RPMI7951 (cell line): ENCODE measurements at regions not wholly inside any gene's neighbourhood (a gene's known extent, or its start where the extent isn't known, plus 50 kb on each side); places are given as distances from the start of the nearest gene placed in this dataset.
"Not testable (repeated sequence)": the region's sequence is repeated elsewhere in the genome, so short reads cannot be mapped to it uniquely, and the experiment has no call there.

Experiments used
- DNase-seq: peaks from one replicate; pipeline ENCODE4 v3.0.0-alpha.2; 2012; ENCODE audit warnings: low read depth

DNA sequence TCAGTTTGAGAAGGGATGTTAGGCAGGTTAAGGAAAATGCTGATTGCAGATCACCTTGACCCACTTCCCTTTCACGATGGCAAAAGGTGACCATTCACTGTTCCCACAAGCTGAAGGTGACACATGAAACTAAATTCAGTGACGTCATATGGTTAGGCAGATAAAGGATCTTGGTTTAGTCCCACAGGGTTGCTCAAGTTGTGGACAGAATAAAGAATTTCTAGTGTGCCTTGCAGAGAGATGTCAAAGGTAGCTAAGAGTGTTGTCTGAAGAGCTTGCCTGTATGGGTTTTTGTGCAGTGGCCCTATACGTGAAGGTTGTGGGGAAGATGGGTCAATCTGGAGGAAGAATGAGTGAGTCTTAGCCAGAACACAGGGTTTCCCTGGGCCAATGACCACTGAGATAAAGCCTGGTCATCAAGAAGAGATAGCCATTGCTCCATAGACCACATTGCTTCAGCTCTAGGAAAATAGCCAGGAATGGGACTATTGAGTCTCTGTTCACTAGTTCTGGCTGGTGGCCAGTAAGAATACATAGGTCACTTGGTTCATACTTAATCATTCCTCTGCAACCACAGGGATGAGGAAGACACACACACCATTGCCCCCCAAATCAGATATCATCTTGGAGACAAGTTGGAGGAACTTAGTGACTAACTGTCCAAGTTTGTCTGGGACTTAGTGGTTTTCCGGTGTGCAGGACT is 148.5 kb upstream of the ATXN1 start:
- DNase-seq, result peak; percentile 99

DNA sequence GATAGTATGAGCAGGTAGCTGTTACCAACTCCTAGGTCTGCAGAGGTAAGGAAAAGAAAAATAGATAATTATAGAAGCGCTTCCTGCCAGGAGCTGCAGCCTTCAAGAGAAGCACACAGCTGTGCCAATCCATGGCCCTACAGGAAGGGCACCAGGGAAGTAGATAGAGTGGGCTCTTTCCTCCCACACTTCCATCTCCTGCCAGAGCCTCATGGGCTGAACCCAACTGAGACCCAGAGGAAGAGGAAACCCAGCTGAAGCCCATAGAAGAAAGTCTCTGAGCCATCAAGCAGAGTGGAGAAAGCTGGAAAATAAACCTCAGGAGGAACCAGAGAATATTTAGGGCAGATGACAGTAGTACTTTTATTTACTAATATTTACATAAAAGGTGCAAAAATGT is 146.7 kb upstream of the ATXN1 start:
- no peak for DNase-seq

GRCh38 chr6:16904957-16905356 is 143.7 kb upstream of the ATXN1 start:
- no peak for DNase-seq

GRCh38 chr6:16903470-16903869 is 142.2 kb upstream of the ATXN1 start:
- peak; percentile 82 for DNase-seq

- DNase-seq, result no peak
Observed at GRCh38 chr6:16902502-16902901, 141.2 kb upstream of the ATXN1 start.

DNA sequence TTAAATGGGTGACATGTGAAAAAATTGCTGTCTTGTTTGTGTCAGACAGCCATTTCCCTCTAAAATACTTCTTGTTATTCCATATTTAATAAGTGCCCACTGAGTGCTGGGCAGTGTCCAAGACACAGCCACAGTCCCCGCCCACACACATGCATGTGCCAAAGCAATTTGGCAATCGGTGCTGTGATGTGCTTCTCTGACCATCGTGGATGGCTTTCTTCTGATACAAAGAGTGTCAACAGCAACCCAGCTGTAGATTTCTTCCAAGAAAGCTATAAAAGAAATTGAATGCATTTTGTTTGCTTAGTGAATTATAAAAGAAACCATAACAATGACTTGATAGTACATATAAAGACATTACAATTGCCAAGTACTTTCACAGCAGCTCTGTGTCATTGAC is 140.5 kb upstream of the ATXN1 start:
- DNase-seq, result peak; percentile 74

DNA sequence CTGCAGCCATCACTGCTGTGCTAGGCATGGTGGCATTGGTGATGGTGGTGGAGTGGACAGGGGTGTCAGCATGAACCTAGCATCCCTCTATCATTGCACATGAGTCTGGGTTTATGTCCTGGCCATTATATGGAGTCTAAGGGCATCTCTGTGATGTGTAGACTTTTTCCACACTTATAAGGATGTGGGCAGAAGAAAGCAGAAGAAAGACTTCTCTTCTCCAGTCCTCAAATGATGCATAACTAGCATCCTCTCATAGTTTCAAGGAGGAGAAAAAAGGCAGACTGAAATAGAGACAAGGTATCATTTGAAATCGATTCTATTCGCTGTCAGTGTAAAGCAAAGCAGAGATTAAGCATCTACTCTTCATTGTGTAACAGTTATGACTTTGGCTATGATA is 140.0 kb upstream of the ATXN1 start:
- no peak for DNase-seq

DNA sequence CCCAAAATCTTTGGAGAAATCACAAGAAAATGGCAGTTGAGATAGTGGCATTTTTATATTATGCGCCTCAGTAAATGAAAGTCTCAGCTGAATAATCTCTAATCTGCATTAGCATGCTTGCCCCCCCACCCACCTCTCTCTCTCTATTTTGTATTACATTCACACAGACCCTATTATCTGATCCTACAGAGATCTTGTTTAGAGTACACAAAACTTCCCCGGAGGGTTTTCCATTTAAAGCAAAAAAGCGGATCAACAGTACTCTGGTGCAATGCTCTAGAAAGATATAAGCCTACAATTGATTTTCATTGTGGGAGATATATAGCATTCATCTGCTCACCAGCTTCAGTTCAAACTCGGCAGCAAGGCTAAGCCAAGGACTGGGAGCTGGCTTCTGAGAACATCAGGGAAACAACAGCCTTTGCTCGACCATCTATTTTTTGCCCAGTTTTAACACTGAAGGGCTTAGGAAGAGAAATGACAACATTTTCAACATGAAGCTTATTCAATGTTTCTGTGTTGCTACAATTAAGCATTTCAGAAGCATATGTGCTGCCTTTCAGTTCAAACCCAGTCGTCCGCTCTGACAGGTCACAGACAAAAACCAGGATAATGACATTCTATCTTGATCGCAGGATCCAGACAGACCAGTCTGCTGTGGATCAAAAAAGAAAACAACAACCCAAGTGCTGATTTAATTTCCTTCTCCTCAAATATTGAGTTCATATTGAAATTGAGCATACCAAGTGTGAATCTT is 137.6 kb upstream of the ATXN1 start:
- DNase-seq, result no peak

DNA sequence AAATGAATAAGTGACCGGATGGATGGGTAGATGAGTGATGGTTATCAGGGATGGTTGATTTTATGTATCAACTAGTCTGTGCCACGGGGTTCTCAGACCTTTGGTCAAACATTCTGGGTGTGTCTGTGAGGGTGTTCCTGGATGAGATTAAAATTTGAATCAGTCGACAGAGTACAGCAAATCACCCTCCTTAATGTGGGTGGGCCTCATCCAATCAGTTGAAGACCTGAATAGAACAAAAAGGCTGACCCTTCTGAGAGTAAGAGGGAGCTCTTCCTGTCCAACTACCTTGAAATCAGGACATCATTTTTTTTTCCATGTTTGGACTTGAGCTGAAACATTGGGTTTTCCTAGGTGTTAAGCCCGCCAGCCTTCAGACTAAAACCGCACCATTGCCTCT is 136.4 kb upstream of the ATXN1 start:
- DNase-seq, result no peak

DNA sequence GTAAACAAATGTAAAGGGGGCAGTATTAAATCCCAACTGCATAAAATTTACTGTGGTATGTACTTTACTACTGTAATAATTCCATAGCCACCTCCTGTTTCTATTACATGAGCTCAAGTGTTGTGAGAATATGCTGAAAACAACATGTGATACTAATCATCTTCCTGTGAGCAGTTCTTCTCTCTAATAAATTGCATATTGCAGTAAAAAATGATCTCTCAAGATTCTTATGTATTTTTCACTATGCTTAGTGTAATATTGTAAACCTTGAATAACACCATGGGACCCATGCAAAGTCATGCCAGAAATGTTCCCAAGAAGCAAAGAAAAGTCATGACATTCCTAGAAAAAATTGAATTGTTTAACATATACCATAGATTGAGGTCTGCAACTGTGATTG is 133.0 kb upstream of the ATXN1 start:
- DNase-seq, result no peak

DNA sequence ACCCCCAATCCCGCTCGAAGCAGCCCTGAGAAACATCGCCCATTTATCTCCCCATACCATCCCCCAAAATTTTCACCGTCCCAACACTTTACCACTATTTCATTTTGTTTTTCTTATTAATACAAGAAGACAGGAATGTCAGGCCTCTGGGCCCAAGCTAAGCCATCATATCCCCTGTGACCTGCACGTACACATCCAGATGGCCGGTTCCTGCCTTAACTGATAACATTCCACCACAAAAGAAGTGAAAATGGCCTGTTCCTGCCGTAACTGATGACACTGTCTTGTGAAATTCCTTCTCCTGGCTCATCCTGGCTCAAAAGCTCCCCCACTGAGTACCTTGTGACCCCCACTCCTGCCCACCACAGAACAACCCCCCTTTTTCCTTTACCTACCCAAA is 129.8 kb upstream of the ATXN1 start:
- not testable (repeated sequence) for DNase-seq

DNA sequence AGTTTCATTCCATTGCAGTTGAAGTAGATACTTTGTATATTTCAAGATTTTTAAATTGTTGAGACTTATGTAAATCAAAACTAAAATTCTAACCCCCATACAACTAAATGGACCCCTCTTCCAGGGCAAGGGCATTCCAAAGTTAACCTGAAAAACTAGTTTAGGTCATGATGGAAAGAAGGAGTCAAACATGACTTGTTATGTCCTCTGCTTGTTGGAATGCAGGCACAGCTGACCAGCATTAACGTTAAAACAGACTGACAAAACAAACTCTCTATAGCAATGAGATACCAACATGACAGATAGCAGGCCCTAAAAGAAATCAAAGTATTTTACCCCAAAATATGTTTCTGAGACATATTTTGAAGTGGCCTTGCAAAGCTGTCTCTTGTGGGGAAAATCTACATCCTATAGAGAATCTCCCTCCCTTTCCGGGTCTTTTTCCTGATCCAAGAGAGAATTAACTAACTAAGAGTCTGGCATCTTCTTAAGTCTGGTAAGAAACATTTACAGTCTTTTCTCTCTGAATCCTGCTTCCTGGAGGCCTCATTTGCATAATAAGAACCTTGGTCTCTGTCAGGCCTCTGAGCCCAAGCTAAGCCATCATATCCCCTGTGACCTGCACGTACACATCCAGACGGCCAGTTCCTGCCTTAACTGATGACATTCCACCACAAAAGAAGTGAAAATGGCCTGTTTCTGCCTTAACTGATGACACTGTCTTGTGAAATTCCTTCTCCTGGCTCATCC is 124.3 kb upstream of the ATXN1 start:
- no peak for DNase-seq

GRCh38 chr6:16884526-16884925 is 123.3 kb upstream of the ATXN1 start:
- DNase-seq, result no peak

- DNase-seq, result no peak
Observed at GRCh38 chr6:16883414-16883813, 122.2 kb upstream of the ATXN1 start.

- no peak for DNase-seq
Observed at GRCh38 chr6:16882230-16882629, 121.0 kb upstream of the ATXN1 start.

GRCh38 chr6:16876852-16877251 is 115.6 kb upstream of the ATXN1 start:
- not testable (repeated sequence) for DNase-seq

DNA sequence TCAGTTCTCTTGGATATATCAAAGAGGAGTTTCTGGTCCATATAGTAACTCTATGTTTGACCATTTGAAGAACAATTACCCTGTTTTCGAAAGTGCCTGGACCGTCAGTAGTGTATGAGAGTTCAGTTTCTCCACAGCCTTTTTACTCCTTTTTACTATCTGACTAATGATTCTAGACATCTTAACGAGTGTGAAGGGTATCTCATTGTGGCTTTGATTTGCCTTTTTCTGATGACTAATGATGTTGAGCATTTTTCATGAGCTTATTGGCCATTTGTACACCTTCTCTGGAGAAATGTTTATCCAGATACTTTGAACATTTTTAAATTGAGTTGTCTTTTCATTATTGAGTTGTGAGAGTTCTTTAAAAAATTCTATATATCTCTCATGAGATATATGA is 114.9 kb upstream of the ATXN1 start:
- peak; percentile 38 for DNase-seq

DNA sequence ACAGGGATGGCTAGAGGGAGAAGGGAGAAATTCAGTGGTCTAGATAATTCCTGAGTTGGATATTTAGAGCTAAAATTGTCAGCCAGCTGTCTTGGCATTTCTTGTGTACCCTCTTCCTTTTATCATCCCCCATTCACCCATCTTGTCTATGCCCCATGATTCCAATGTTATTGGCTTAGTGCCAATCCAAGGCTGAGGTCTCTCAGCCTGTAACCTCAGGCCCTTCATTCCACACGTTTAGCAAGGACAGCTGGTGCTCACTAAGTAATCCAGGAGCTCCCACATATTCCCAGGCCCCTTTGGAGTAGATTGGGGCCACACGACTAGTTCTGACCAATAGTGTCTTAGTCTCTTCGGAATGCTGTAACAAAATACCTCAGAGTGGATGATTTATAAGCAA is 112.4 kb upstream of the ATXN1 start:
- no peak for DNase-seq

DNA sequence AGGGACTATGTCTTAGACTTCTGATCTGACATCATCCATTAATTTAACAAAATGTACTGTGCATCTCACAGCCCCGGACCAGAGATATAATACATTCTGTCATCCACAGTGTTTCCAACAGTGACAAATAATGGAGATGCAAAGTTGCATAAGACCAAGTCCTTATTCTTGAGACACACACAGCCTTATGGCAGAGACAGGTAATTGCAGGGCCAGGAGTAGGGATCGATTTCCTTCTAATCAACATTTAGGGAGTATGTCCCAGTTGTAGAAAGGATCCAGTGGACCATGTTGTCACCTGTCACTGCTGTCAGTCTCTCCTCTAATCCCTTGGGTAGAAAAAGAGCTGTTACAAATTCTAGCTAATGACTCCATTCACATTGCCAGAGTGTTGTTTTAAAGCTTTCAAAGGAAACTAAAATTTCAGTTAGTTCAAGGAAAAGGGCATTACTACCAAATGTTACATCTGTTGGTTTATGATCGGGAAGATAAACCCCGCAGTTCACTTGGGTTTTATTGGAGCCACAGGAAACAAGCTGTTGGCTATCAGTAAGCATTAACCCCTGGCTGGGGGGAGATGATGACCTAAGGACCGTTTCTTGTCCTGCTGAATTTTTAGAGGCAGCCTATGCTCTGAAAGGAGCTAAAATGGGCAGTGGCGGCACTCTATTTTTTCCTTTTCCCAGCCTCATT is 111.4 kb upstream of the ATXN1 start:
- DNase-seq, result no peak

- DNase-seq, result no peak
Observed at GRCh38 chr6:16871047-16871446, 109.8 kb upstream of the ATXN1 start.

DNA sequence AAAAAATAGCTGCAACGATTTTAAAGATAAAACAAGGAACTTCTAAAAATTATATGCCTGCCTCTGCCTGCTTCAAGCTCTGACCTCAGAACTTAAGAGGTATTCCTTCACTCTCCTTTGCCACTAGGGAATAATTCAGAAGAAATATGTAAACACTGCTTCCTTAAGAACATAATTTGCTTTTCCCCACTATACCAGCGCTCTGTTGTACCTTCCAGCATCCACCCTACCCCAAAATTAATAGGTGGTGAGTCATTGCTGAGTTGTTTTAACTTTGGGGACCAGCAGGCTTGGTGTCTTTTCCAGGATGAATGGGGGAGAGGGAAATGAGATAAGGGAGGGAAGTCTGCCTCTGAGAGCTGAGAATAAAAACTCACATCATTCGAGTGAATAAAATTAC is 107.7 kb upstream of the ATXN1 start:
- DNase-seq, result peak; percentile 47

- DNase-seq, result no peak
Observed at GRCh38 chr6:16857969-16858592, 96.8 kb upstream of the ATXN1 start.
